H9 (cell line): ENCODE measurements at regions not wholly inside any gene's neighbourhood (a gene's known extent, or its start where the extent isn't known, plus 50 kb on each side); places are given as distances from the start of the nearest gene placed in this dataset.
A peak's percentile ranks its signal among the peaks of the same experiment; 100 is the strongest.

Source experiments
- DNase-seq: peaks from one replicate; pipeline ENCODE4 v3.0.0-alpha.2; 2017
- H2AFZ ChIP-seq: one replicate; pipeline ENCODE4 v1.6.1; 2013; ENCODE audit warnings: mild to moderate bottlenecking, low read length, control low read depth, moderate library complexity
- H2AK5ac ChIP-seq: 2 replicates; pipeline ENCODE4 v1.6.1; 2013; ENCODE audit warnings: low read length, control low read depth, mixed read lengths; ENCODE audit not compliant: insufficient read length
- H2BK120ac ChIP-seq: one replicate; pipeline ENCODE4 v1.6.1; 2013; ENCODE audit warnings: low read depth, mild to moderate bottlenecking, low read length, control low read depth, inconsistent platforms; ENCODE audit not compliant: poor library complexity, severe bottlenecking
- H2BK12ac ChIP-seq: 2 replicates; pipeline ENCODE4 v1.6.1; 2013; ENCODE audit warnings: low read length, control low read depth, mixed read lengths, low read depth; ENCODE audit not compliant: insufficient read length
- H2BK15ac ChIP-seq: 2 replicates; pipeline ENCODE4 v1.6.1; 2013; ENCODE audit warnings: low read depth, low read length, control low read depth
- H2BK20ac ChIP-seq: one replicate; pipeline ENCODE4 v1.6.1; 2013; ENCODE audit warnings: low read depth, mild to moderate bottlenecking, low read length, control low read depth, inconsistent platforms; ENCODE audit not compliant: poor library complexity, severe bottlenecking
- H2BK5ac ChIP-seq: 2 replicates; pipeline ENCODE4 v1.6.1; 2013; ENCODE audit warnings: low read length, control low read depth, mixed read lengths; ENCODE audit not compliant: insufficient read length
- H3K14ac ChIP-seq: 2 replicates; pipeline ENCODE4 v1.6.1; 2013; ENCODE audit warnings: low read length, control low read depth; ENCODE audit not compliant: insufficient read depth
- H3K18ac ChIP-seq: 2 replicates; pipeline ENCODE4 v1.6.1; 2013; ENCODE audit warnings: low read depth, mild to moderate bottlenecking, mixed read lengths, low read length, control low read depth; ENCODE audit not compliant: insufficient read length
- H3K23ac ChIP-seq: 2 replicates; pipeline ENCODE4 v1.6.1; 2013; ENCODE audit warnings: low read length, control low read depth, mixed read lengths, low read depth; ENCODE audit not compliant: insufficient read length
- H3K23me2 ChIP-seq: 2 replicates; pipeline ENCODE4 v1.6.1; 2013; ENCODE audit warnings: low read depth, mild to moderate bottlenecking, mixed read lengths, low read length, control low read depth; ENCODE audit not compliant: insufficient read length, poor library complexity, severe bottlenecking
- H3K27ac ChIP-seq: 2 replicates; pipeline ENCODE4 v1.5.1; 2013; ENCODE audit warnings: low read length, control low read depth, mixed read lengths, low read depth; ENCODE audit not compliant: insufficient read length
- H3K27me3 ChIP-seq: 2 replicates; pipeline ENCODE4 v1.6.1; 2013; ENCODE audit warnings: low read length, control low read depth, inconsistent platforms; ENCODE audit not compliant: insufficient read depth
- H3K4ac ChIP-seq: 2 replicates; pipeline ENCODE4 v1.6.1; 2013; ENCODE audit warnings: low read depth, mild to moderate bottlenecking, control low read depth, inconsistent platforms, low read length, moderate library complexity
- H3K4me1 ChIP-seq: 2 replicates; pipeline ENCODE4 v1.6.1; 2013; ENCODE audit warnings: low read length, control low read depth, inconsistent platforms; ENCODE audit not compliant: insufficient read depth
- H3K4me2 ChIP-seq: 2 replicates; pipeline ENCODE4 v1.6.1; 2013; ENCODE audit warnings: low read length, control low read depth, mixed read lengths; ENCODE audit not compliant: insufficient read length, insufficient read depth
- H3K56ac ChIP-seq: 2 replicates; pipeline ENCODE4 v1.6.1; 2013; ENCODE audit warnings: low read depth, mild to moderate bottlenecking, mixed read lengths, low read length, control low read depth; ENCODE audit not compliant: insufficient read length
- H3K79me1 ChIP-seq: 2 replicates; pipeline ENCODE4 v1.6.1; 2013; ENCODE audit warnings: low read depth, mild to moderate bottlenecking, moderate library complexity, low read length, control low read depth, inconsistent platforms; ENCODE audit not compliant: insufficient read depth, poor library complexity, severe bottlenecking
- H3K79me2 ChIP-seq: 2 replicates; pipeline ENCODE4 v1.6.1; 2013; ENCODE audit warnings: low read length, control low read depth, inconsistent platforms; ENCODE audit not compliant: insufficient read depth
- H3K9ac ChIP-seq: 2 replicates; pipeline ENCODE4 v1.6.1; 2013; ENCODE audit warnings: low read length, control low read depth, mixed read lengths; ENCODE audit not compliant: insufficient read length; ENCODE audit errors: extremely low read depth
- H3K9me3 ChIP-seq: one replicate; pipeline ENCODE4 v1.6.1; 2013; ENCODE audit warnings: low read depth, low read length, inconsistent platforms; ENCODE audit not compliant: control insufficient read depth
- H3T11ph ChIP-seq: one replicate; pipeline ENCODE4 v1.6.1; 2013; ENCODE audit warnings: mild to moderate bottlenecking, low read length, control low read depth, inconsistent platforms
- H4K20me1 ChIP-seq: one replicate; pipeline ENCODE4 v1.6.1; 2013; ENCODE audit not compliant: control insufficient read depth, insufficient read length, insufficient read depth
- H4K5ac ChIP-seq: 2 replicates; pipeline ENCODE4 v1.6.1; 2013; ENCODE audit warnings: low read depth, mild to moderate bottlenecking, mixed read lengths, low read length, control low read depth; ENCODE audit not compliant: insufficient read length
- H4K8ac ChIP-seq: replicated peaks from 2 replicates; pipeline ENCODE4 v1.6.1; 2013; ENCODE audit warnings: low read length, control low read depth, mixed read lengths, low read depth; ENCODE audit not compliant: insufficient read length
- H4K91ac ChIP-seq: 2 replicates; pipeline ENCODE4 v1.6.1; 2013; ENCODE audit warnings: low read depth, mild to moderate bottlenecking, moderate library complexity, mixed read lengths, low read length, control low read depth; ENCODE audit not compliant: insufficient read length
- H3K27ac Mint-ChIP-seq, 3 experiments: 2 replicates in 2 of 3; 3 replicates in 1 of 3; pipeline ENCODE4 v1.8.0; 2020 to 2021; ENCODE audit warnings: mixed read lengths in 3 of 3, mild to moderate bottlenecking in 1 of 3, moderate library complexity in 1 of 3
- H3K27me3 Mint-ChIP-seq: 2 replicates; pipeline ENCODE4 v1.8.0; 2021; ENCODE audit warnings: low read depth, mild to moderate bottlenecking, moderate library complexity, mixed read lengths
- H3K36me3 Mint-ChIP-seq, 3 experiments: 2 replicates in 2 of 3; 3 replicates in 1 of 3; pipeline ENCODE4 v1.8.0; 2020 to 2021; ENCODE audit warnings: low read depth in 3 of 3, mixed read lengths in 3 of 3; ENCODE audit not compliant: insufficient read depth in 1 of 3
- H3K4me1 Mint-ChIP-seq, 2 experiments: 2 replicates each; pipeline ENCODE4 v1.8.0; 2020; ENCODE audit warnings: mixed read lengths in 2 of 2
- H3K4me3 Mint-ChIP-seq, 2 experiments: 2 replicates in 1 of 2; 3 replicates in 1 of 2; pipeline ENCODE4 v1.8.0; 2020 to 2021; ENCODE audit warnings: mild to moderate bottlenecking in 2 of 2, mixed read lengths in 2 of 2, moderate library complexity in 1 of 2
- H3K9me3 Mint-ChIP-seq, 2 experiments: 2 replicates in 1 of 2; 3 replicates in 1 of 2; pipeline ENCODE4 v1.8.0; 2020; ENCODE audit warnings: mild to moderate bottlenecking in 2 of 2, mixed read lengths in 2 of 2, moderate library complexity in 1 of 2
- CTCF ChIP-seq: fragments of 200-600 bp; sonication (generic); conservative IDR thresholded peaks from 3 replicates; pipeline ENCODE4 v1.8.0; 2021; ENCODE audit warnings: antibody characterized with exemption, mild to moderate bottlenecking
- WGBS: extraction: QIAGEN DNeasy Blood & Tissue Kit; methylation state at CpG from one replicate; pipeline ENCODE4 v1.1.7; 2013; ENCODE audit warnings: missing lambda C conversion rate, low lambda C conversion rate, mixed read lengths; ENCODE audit not compliant: insufficient read length; ENCODE audit errors: extremely low coverage; 5-methylcytosine and 5-hydroxymethylcytosine counted together

- H3K27ac Mint-ChIP-seq = peak overlapping the region in 1 of 3 experiments; percentile 44; a peak in 2 of 7 replicates
Observed at GRCh38 chr2:195238826-195239225, 418.2 kb upstream of the SLC39A10 start.

More at GRCh38 chr2:195238826-195239225, 418.2 kb upstream of the SLC39A10 start:
- Histone ChIP-seq H4K5ac (no peak overlapping the region), H3T11ph (no peak overlapping the region), H2BK20ac (no peak overlapping the region), H3K56ac (no peak overlapping the region), H2AK5ac (no peak overlapping the region), H3K23ac (no peak overlapping the region), H2AFZ (no peak overlapping the region), H4K8ac (no peak overlapping the region), H3K4me1 (no peaks in the 10 kb centered on the region), H3K18ac (no peak overlapping the region), H3K79me2 (no peaks in the 10 kb centered on the region), H2BK120ac (no peak overlapping the region), H3K4ac (no peak overlapping the region), H3K27me3 (no peaks in the 10 kb centered on the region), H3K23me2 (no peaks in the 10 kb centered on the region), H3K14ac (no peak overlapping the region), H4K91ac (no peak overlapping the region), H3K4me2 (no peak overlapping the region), H3K27ac (no peak overlapping the region), H2BK5ac (no peak overlapping the region), H4K20me1 (no peaks in the 10 kb centered on the region), H2BK12ac (no peak overlapping the region), H2BK15ac (no peak overlapping the region), H3K9me3 (no peaks in the 10 kb centered on the region), H3K9ac (no peak overlapping the region), H3K79me1 (no peaks in the 10 kb centered on the region)
- peaks cover 1 to 2% of the 10 kb centered on the region in 2 experiments; a peak in 2 of 5 replicates for H3K9me3 Mint-ChIP-seq
- peaks cover 5 to 6% of the 10 kb centered on the region in 2 experiments for H3K4me1 Mint-ChIP-seq
- WGBS = no CpG with 5 or more reads among the region's 3 CpGs
- TF ChIP-seq CTCF = no peak
- no peaks in the 10 kb centered on the region for H3K27me3 Mint-ChIP-seq
- no peak overlapping the region for H3K4me3 Mint-ChIP-seq
- no peaks in the 10 kb centered on the region; a peak in 1 of 7 replicates for H3K36me3 Mint-ChIP-seq
- no peak for DNase-seq
